Endothelial cell (in vitro differentiated cells): ENCODE measurements at regions not wholly inside any gene's neighbourhood (a gene's known extent, or its start where the extent isn't known, plus 50 kb on each side); places are given as distances from the start of the nearest gene placed in this dataset.
A peak's percentile ranks its signal among the peaks of the same experiment; 100 is the strongest.

Experiments
- DNase-seq: peaks from one replicate; pipeline ENCODE4 v3.0.0; 2021; ENCODE audit warnings: low spot score
- H3K27ac Mint-ChIP-seq: one replicate; pipeline ENCODE4 v1.8.0; 2021; ENCODE audit warnings: mixed read lengths, inconsistent platforms; ENCODE audit not compliant: unreplicated experiment
- H3K27me3 Mint-ChIP-seq: one replicate; pipeline ENCODE4 v1.8.0; 2021; ENCODE audit warnings: mild to moderate bottlenecking, moderate library complexity, mixed read lengths, inconsistent platforms; ENCODE audit not compliant: unreplicated experiment
- H3K36me3 Mint-ChIP-seq: one replicate; pipeline ENCODE4 v1.8.0; 2021; ENCODE audit warnings: mild to moderate bottlenecking, low read depth, mixed read lengths, inconsistent platforms; ENCODE audit not compliant: unreplicated experiment
- H3K4me1 Mint-ChIP-seq: one replicate; pipeline ENCODE4 v1.8.0; 2021; ENCODE audit warnings: mild to moderate bottlenecking, mixed read lengths, inconsistent platforms; ENCODE audit not compliant: unreplicated experiment
- H3K4me3 Mint-ChIP-seq: one replicate; pipeline ENCODE4 v1.8.0; 2021; ENCODE audit warnings: mild to moderate bottlenecking, mixed read lengths, inconsistent platforms; ENCODE audit not compliant: unreplicated experiment
- H3K9me3 Mint-ChIP-seq: one replicate; pipeline ENCODE4 v1.8.0; 2021; ENCODE audit warnings: mixed read lengths, inconsistent platforms; ENCODE audit not compliant: unreplicated experiment
- CTCF ChIP-seq: fragments of 200-600 bp; sonication (generic); IDR thresholded peaks from one replicate; pipeline ENCODE4 v1.5.0; 2021; ENCODE audit warnings: antibody characterized with exemption; ENCODE audit not compliant: unreplicated experiment

- H3K4me1 Mint-ChIP-seq: peaks cover 14% of the 10 kb centered on the region
- peak overlapping the region; percentile 54 for H3K27ac Mint-ChIP-seq
- no peaks in the 10 kb centered on the region for H3K36me3 Mint-ChIP-seq
- H3K27me3 Mint-ChIP-seq: no peaks in the 10 kb centered on the region
- no peak for TF ChIP-seq CTCF
- no peak overlapping the region for H3K4me3 Mint-ChIP-seq
- H3K9me3 Mint-ChIP-seq: no peaks in the 10 kb centered on the region
- DNase-seq: no peak
These were observed 861.0 kb upstream of the NR2F2 start for GRCh38 chr15:95469496-95470000.

DNA sequence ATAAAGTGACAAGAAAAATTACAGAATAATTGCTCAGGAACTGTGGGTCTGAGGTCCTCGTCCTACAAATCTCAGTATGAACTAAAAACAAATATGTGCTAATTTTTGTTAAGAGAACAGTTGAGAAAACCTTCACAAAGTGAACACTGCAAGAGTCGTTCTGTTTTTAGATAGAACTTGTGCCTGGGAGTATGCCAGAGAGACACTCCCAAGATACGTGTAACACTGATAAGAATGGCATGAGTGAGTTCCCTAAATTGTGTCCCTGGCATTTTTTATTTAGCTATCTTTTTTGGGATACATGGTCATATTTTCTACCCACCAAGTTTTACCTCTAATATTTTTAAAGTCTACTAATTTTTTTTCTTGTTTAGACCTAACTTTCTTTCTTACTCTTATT lies 860.0 kb upstream of the NR2F2 start:
- H3K27me3 Mint-ChIP-seq: no peaks in the 10 kb centered on the region
- H3K4me3 Mint-ChIP-seq: no peak overlapping the region
- no peak overlapping the region for H3K27ac Mint-ChIP-seq
- no peak for DNase-seq
- peaks cover 14% of the 10 kb centered on the region for H3K4me1 Mint-ChIP-seq
- no peak for TF ChIP-seq CTCF
- H3K9me3 Mint-ChIP-seq: no peaks in the 10 kb centered on the region
- H3K36me3 Mint-ChIP-seq: no peaks in the 10 kb centered on the region

- no peaks in the 10 kb centered on the region for H3K9me3 Mint-ChIP-seq
- TF ChIP-seq CTCF: no peak
- no peak overlapping the region for H3K27ac Mint-ChIP-seq
- H3K36me3 Mint-ChIP-seq: no peaks in the 10 kb centered on the region
- DNase-seq: no peak
- H3K4me1 Mint-ChIP-seq: peaks cover 14% of the 10 kb centered on the region
- H3K4me3 Mint-ChIP-seq: no peak overlapping the region
- H3K27me3 Mint-ChIP-seq: no peaks in the 10 kb centered on the region
These were observed 859.4 kb upstream of the NR2F2 start for GRCh38 chr15:95470997-95471689.

DNA sequence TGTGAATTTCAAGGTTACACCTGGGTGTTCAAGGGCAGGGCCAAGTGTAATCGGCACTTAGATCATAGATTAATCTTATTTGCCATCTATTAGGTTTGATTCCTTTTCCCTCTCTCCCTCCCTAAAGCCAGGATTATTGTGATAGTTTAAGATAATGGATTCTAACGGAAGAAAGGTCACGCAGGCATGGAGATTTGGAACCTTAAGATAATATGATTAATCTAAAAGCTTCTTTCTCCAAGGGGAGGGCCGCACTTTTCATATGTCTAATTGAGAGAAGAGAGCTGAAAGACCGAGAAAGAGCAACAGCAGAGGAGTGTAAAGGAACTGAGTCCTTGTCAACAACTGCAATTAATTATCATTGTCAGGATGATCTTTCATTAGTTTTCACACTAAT lies 858.8 kb upstream of the NR2F2 start:
- no peaks in the 10 kb centered on the region for H3K27me3 Mint-ChIP-seq

More for the DNA sequence above, 858.8 kb upstream of the NR2F2 start:
- H3K9me3 Mint-ChIP-seq: no peaks in the 10 kb centered on the region
- no peak for DNase-seq
- peaks cover 14% of the 10 kb centered on the region for H3K4me1 Mint-ChIP-seq
- no peak for TF ChIP-seq CTCF
- no peak overlapping the region for H3K27ac Mint-ChIP-seq
- H3K36me3 Mint-ChIP-seq: no peaks in the 10 kb centered on the region
- no peak overlapping the region for H3K4me3 Mint-ChIP-seq
